Astrocyte (in vitro differentiated cells and primary cell): ENCODE measurements at regions not wholly inside any gene's neighbourhood (a gene's known extent, or its start where the extent isn't known, plus 50 kb on each side); places are given as distances from the start of the nearest gene placed in this dataset.

Experiments used
- DNase-seq: peaks from one replicate; pipeline ENCODE4 v3.0.0-alpha.2; 2010; ENCODE audit warnings: low read depth
- FAIRE-seq: peaks from 2 replicates; lab custom pipeline; 2011; peaks lifted over from hg19 to GRCh38; lab: Jason Lieb, UNC
- H2AFZ ChIP-seq: 2 replicates; pipeline ENCODE4 v1.6.0; 2012; ENCODE audit warnings: low read depth, low read length, inconsistent platforms
- H3K27ac ChIP-seq: 2 replicates; pipeline ENCODE4 v1.5.1; 2011; ENCODE audit warnings: low read depth, low read length, inconsistent platforms
- H3K27me3 ChIP-seq: 2 replicates; pipeline ENCODE4 v1.6.0; 2011; ENCODE audit warnings: low read length, inconsistent platforms; ENCODE audit not compliant: insufficient read depth
- H3K36me3 ChIP-seq: 2 replicates; pipeline ENCODE4 v1.5.1; 2011; ENCODE audit warnings: low read length, inconsistent platforms; ENCODE audit not compliant: insufficient read depth
- H3K4me1 ChIP-seq: 2 replicates; pipeline ENCODE4 v1.5.1; 2011; ENCODE audit warnings: low read length, inconsistent platforms; ENCODE audit not compliant: insufficient read depth
- H3K4me2 ChIP-seq: 2 replicates; pipeline ENCODE4 v1.6.0; 2012; ENCODE audit warnings: low read length, inconsistent platforms
- H3K4me3 ChIP-seq: 2 replicates; pipeline ENCODE4 v1.5.1; 2011; ENCODE audit warnings: low read depth, mild to moderate bottlenecking, low read length, inconsistent platforms; ENCODE audit not compliant: insufficient read depth
- H3K79me2 ChIP-seq: 2 replicates; pipeline ENCODE4 v1.6.0; 2012; ENCODE audit warnings: mild to moderate bottlenecking, low read length, inconsistent platforms; ENCODE audit not compliant: insufficient read depth
- H3K9ac ChIP-seq: 2 replicates; pipeline ENCODE4 v1.6.0; 2012; ENCODE audit warnings: mild to moderate bottlenecking, low read length, inconsistent platforms
- H3K9me3 ChIP-seq: 2 replicates; pipeline ENCODE4 v1.5.1; 2012; ENCODE audit warnings: low read depth, mild to moderate bottlenecking, low read length, inconsistent platforms; ENCODE audit not compliant: insufficient read depth
- H4K20me1 ChIP-seq: 2 replicates; pipeline ENCODE4 v1.6.0; 2012; ENCODE audit warnings: low read length, inconsistent platforms; ENCODE audit not compliant: insufficient read depth
- H3K27ac Mint-ChIP-seq: one replicate; pipeline ENCODE4 v1.8.0; 2021; ENCODE audit warnings: mild to moderate bottlenecking, mixed read lengths; ENCODE audit not compliant: unreplicated experiment
- H3K27me3 Mint-ChIP-seq: one replicate; pipeline ENCODE4 v1.8.0; 2021; ENCODE audit warnings: low read depth, mixed read lengths; ENCODE audit not compliant: unreplicated experiment
- H3K36me3 Mint-ChIP-seq: one replicate; pipeline ENCODE4 v1.8.0; 2021; ENCODE audit warnings: low read depth, mixed read lengths; ENCODE audit not compliant: unreplicated experiment
- H3K4me1 Mint-ChIP-seq: one replicate; pipeline ENCODE4 v1.8.0; 2021; ENCODE audit warnings: low read depth, mixed read lengths; ENCODE audit not compliant: unreplicated experiment
- H3K4me3 Mint-ChIP-seq: one replicate; pipeline ENCODE4 v1.8.0; 2021; ENCODE audit warnings: mild to moderate bottlenecking, moderate library complexity, mixed read lengths; ENCODE audit not compliant: unreplicated experiment
- H3K9me3 Mint-ChIP-seq: one replicate; pipeline ENCODE4 v1.8.0; 2021; ENCODE audit warnings: mild to moderate bottlenecking, mixed read lengths; ENCODE audit not compliant: unreplicated experiment
- EZH2 ChIP-seq: IDR thresholded peaks from 2 replicates; pipeline ENCODE4 v1.6.1; 2012; ENCODE audit warnings: mild to moderate bottlenecking, low read length, inconsistent platforms; ENCODE audit not compliant: insufficient read depth
- TF ChIP-seq, protein P1 (sequence below): IDR thresholded peaks from 2 replicates; pipeline ENCODE4 v1.5.1; 2011; ENCODE audit warnings: low read depth, mild to moderate bottlenecking, inconsistent platforms, low read length, moderate library complexity; ENCODE audit not compliant: insufficient read depth

DNA sequence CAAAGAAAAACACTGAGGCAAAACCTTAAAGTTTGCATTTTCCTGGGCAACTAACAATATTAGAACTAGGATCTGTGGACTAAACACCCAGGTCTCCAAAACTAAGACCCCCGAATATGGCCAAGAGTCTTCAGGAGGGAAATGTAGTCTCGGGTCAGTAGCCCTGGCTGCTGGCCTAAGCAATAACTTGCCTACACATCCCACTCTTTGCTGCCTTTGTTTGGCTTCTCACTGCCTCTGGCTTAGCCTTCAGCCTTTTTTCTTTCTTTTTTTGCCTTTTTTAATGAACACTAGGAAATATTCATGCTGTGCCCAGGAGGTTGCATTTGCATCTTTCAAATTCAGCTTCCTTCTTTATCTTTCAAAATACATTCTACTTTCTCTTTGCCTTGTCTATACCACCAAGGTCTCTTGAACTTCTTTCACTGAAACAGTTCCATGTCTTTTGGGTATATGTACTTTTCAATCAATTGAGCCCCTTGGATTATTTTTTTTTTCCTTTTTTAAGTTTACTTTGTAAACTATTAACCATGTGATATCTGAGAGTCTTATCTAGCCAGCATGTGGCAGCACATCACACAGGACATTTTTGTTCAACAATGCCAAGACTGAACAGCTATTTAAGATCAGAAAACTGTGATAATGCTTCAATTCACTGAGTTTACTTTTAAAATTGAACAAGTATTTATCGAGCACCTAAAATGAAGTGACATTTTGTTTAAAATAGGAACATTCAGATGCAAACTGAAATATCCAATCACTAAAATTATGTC lies 165.0 kb upstream of the TRPC6 start:
- Histone ChIP-seq H2AFZ (no peak overlapping the region), H3K4me3 (no peak overlapping the region), H3K27ac (no peak overlapping the region), H3K9ac (no peak overlapping the region), H3K27me3 (no peaks in the 10 kb centered on the region), H3K79me2 (no peaks in the 10 kb centered on the region), H3K4me2 (peak overlapping the region; percentile 25), H3K36me3 (no peaks in the 10 kb centered on the region), H3K4me1 (no peaks in the 10 kb centered on the region), H3K9me3 (no peaks in the 10 kb centered on the region), H4K20me1 (no peaks in the 10 kb centered on the region)
- DNase-seq (no peak), FAIRE-seq (no peak)
- TF ChIP-seq, protein P1, sequence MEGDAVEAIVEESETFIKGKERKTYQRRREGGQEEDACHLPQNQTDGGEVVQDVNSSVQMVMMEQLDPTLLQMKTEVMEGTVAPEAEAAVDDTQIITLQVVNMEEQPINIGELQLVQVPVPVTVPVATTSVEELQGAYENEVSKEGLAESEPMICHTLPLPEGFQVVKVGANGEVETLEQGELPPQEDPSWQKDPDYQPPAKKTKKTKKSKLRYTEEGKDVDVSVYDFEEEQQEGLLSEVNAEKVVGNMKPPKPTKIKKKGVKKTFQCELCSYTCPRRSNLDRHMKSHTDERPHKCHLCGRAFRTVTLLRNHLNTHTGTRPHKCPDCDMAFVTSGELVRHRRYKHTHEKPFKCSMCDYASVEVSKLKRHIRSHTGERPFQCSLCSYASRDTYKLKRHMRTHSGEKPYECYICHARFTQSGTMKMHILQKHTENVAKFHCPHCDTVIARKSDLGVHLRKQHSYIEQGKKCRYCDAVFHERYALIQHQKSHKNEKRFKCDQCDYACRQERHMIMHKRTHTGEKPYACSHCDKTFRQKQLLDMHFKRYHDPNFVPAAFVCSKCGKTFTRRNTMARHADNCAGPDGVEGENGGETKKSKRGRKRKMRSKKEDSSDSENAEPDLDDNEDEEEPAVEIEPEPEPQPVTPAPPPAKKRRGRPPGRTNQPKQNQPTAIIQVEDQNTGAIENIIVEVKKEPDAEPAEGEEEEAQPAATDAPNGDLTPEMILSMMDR = no peak
- TF ChIP-seq EZH2 = no peak
- Mint-ChIP-seq H3K27me3 (peaks cover 2% of the 10 kb centered on the region), H3K4me1 (no peaks in the 10 kb centered on the region), H3K4me3 (no peak overlapping the region), H3K9me3 (no peaks in the 10 kb centered on the region), H3K36me3 (no peaks in the 10 kb centered on the region), H3K27ac (no peak overlapping the region)

DNA sequence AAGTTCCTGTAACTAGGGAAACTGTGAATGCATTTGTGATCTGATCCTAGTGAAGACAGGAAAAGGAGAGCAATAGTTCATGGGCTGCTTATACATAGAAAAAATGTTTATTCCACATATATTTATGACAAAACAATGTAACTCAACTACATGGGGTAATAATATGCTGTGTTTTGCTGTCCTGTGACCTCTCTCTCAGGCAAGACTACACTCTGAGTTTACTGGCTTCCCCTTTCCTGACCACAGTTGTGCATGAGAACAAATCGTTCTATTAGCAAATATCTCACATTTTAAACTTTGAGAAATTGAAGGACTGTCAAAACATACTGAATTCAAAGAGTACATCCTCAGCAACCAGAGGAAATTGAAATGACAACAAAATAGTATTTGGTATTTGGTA lies 161.9 kb upstream of the TRPC6 start:
- no peaks in the 10 kb centered on the region for H3K4me1 Mint-ChIP-seq
- no peak for DNase-seq
- no peak for TF ChIP-seq EZH2
- TF ChIP-seq, protein P1 = no peak
- H3K27me3 Mint-ChIP-seq = peaks cover 4% of the 10 kb centered on the region
- no peak overlapping the region for H3K4me2 ChIP-seq
- no peak overlapping the region for H3K9ac ChIP-seq
- no peaks in the 10 kb centered on the region for H3K27me3 ChIP-seq
- no peaks in the 10 kb centered on the region for H4K20me1 ChIP-seq
- no peaks in the 10 kb centered on the region for H3K36me3 Mint-ChIP-seq
- H3K4me1 ChIP-seq = no peaks in the 10 kb centered on the region
- no peaks in the 10 kb centered on the region for H3K79me2 ChIP-seq
- H3K9me3 Mint-ChIP-seq = no peaks in the 10 kb centered on the region
- H3K9me3 ChIP-seq = no peaks in the 10 kb centered on the region
- no peaks in the 10 kb centered on the region for H3K36me3 ChIP-seq
- no peak overlapping the region for H3K4me3 ChIP-seq
- no peak overlapping the region for H2AFZ ChIP-seq
- H3K27ac Mint-ChIP-seq = no peak overlapping the region
- no peak for FAIRE-seq
- no peak overlapping the region for H3K4me3 Mint-ChIP-seq
- no peak overlapping the region for H3K27ac ChIP-seq

DNA sequence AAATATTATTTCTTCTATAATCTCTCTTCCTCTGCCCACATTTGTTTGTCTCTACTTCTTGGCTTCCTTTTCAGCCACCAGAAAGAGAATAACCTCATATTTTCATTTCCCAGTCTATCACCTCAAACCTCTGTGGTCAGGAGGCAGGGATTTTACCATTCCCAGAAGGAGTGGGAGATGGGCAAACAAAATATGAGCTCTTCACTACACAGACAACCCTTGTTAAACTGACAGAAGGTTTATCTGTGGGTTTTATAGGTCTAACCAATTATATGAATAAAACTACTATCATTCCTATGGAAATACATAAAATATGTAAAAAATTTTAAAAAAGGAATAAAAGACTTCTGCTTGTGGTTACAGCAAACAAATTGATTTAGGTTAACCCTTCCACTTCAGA lies 160.0 kb upstream of the TRPC6 start:
- H3K79me2 ChIP-seq = no peaks in the 10 kb centered on the region
- Mint-ChIP-seq H3K9me3 (no peaks in the 10 kb centered on the region), H3K4me1 (no peaks in the 10 kb centered on the region), H3K27ac (no peak overlapping the region), H3K27me3 (peaks cover 4% of the 10 kb centered on the region), H3K36me3 (no peaks in the 10 kb centered on the region), H3K4me3 (no peak overlapping the region)
- H3K4me3 ChIP-seq = no peak overlapping the region
- H3K4me2 ChIP-seq = no peak overlapping the region
- FAIRE-seq = no peak
- H3K36me3 ChIP-seq = no peaks in the 10 kb centered on the region
- TF ChIP-seq, protein P1 = no peak
- no peak for TF ChIP-seq EZH2
- no peak for DNase-seq
- no peaks in the 10 kb centered on the region for H3K27me3 ChIP-seq
- no peak overlapping the region for H3K9ac ChIP-seq
- H3K9me3 ChIP-seq = no peaks in the 10 kb centered on the region
- no peaks in the 10 kb centered on the region for H4K20me1 ChIP-seq
- no peak overlapping the region for H2AFZ ChIP-seq
- no peaks in the 10 kb centered on the region for H3K4me1 ChIP-seq
- H3K27ac ChIP-seq = no peak overlapping the region
